Activated B cell treated with CpG ODN at 0.5 μM for 24 hours (primary cell): ENCODE measurements at regions not wholly inside any gene's neighbourhood (a gene's known extent, or its start where the extent isn't known, plus 50 kb on each side); places are given as distances from the start of the nearest gene placed in this dataset.
"Not testable (repeated sequence)": the region's sequence is repeated elsewhere in the genome, so short reads cannot be mapped to it uniquely, and the experiment has no call there.

Experiments used
- ATAC-seq: fragments of 200-7000 bp; cut with Tn5 transposase; one replicate; pipeline ENCODE4 v1.10.0; 2021; ENCODE audit warnings: low read depth, mild to moderate bottlenecking, moderate library complexity
- CTCF ChIA-PET: fragments of 350-600 bp; sonication (Branson Sonifier 250); formaldehyde crosslinking; loops from one replicate; lab custom pipeline; 2021; ENCODE audit warnings: antibody characterized with exemption; lab: Charles Lee
- POLR2A ChIA-PET: fragments of 350-600 bp; sonication (Branson Sonifier 250); formaldehyde crosslinking; loops from one replicate; lab custom pipeline; 2021; ENCODE audit warnings: antibody characterized with exemption; lab: Charles Lee
- DNase-seq: peaks from one replicate; pipeline ENCODE4 v3.0.0; 2022
- H3K27ac Mint-ChIP-seq: one replicate; pipeline ENCODE4 v1.8.0; 2020; ENCODE audit warnings: mixed read lengths
- H3K27me3 Mint-ChIP-seq: one replicate; pipeline ENCODE4 v1.8.0; 2021; ENCODE audit warnings: mixed read lengths
- H3K36me3 Mint-ChIP-seq: one replicate; pipeline ENCODE4 v1.8.0; 2021; ENCODE audit warnings: low read depth, mixed read lengths
- H3K4me1 Mint-ChIP-seq: one replicate; pipeline ENCODE4 v1.8.0; 2021; ENCODE audit warnings: mixed read lengths
- H3K4me3 Mint-ChIP-seq: one replicate; pipeline ENCODE4 v1.8.0; 2020; ENCODE audit warnings: mild to moderate bottlenecking, mixed read lengths
- H3K9me3 Mint-ChIP-seq: one replicate; pipeline ENCODE4 v1.8.0; 2020; ENCODE audit warnings: mixed read lengths
- CTCF ChIP-seq: fragments of 200-600 bp; IDR thresholded peaks from one replicate; pipeline ENCODE4 v1.8.0; 2022; ENCODE audit warnings: antibody characterized with exemption, mild to moderate bottlenecking
- intact Hi-C: fragments of 100-400 bp; cut with micrococcal nuclease; formaldehyde crosslinking; loops from one replicate; pipeline ENCODE4 v1.15.1; 2024

GRCh38 chr10:61263518-61263917 is 189.7 kb downstream of the TMEM26 start:
- no peak for TF ChIP-seq CTCF
- ChIA-PET CTCF (no interaction called here), POLR2A (no interaction called here)

DNA sequence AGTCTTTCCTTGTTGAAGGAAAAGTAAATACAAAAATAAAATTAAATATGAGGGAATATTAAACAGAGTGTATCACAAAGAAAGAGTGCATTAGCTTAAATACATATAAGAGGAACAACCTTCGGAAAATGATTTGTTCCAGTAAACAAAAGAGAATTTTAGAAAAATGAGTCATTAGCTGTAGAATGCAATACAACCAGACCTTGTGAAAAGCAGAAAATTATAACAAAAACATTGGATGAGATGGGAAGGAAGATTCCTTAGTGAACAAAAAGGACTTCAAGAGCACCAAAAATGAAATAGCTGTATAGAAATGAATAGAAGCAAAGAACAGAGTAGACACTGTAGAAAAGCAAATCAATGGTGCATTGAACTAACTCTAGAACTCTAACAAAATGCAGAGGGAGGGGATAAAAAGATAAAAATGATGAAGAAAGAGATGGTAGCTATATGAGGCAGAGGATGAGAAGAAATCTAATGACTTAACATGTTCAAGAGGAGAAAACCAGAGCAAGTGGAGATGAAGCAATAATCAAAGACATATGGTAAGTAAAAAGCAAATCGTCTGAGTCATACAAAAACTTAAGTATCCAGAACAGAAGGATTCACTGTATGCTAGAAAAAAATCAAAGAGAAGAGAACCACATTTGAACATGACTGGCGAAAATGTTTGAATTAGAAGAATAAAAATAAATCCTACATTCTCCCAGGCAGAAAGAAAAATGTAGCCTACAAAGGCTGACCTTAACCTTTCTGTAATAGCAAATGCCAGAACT is 190.5 kb downstream of the TMEM26 start:
- H3K9me3 Mint-ChIP-seq: peaks cover 7% of the 10 kb centered on the region
- H3K36me3 Mint-ChIP-seq: no peaks in the 10 kb centered on the region
- POLR2A ChIA-PET: no interaction called here
- peaks cover 24% of the 10 kb centered on the region for H3K27me3 Mint-ChIP-seq
- CTCF ChIA-PET: interaction anchor here (0.7 kb wide), 1 partner anchor 14 kb away, joined by 3 read pairs; no protein-coding TSS in a partner anchor
- no peaks in the 10 kb centered on the region for H3K4me1 Mint-ChIP-seq
- ATAC-seq (no peak), DNase-seq (no peak)
- intact Hi-C loops: no loop called here
- TF ChIP-seq CTCF: no peak
- no peak overlapping the region for H3K4me3 Mint-ChIP-seq
- no peak overlapping the region for H3K27ac Mint-ChIP-seq

More at GRCh38 chr10:61263518-61263917, 189.7 kb downstream of the TMEM26 start:
- Mint-ChIP-seq H3K27me3 (peaks cover 27% of the 10 kb centered on the region), H3K4me1 (no peaks in the 10 kb centered on the region), H3K36me3 (no peaks in the 10 kb centered on the region), H3K4me3 (no peak overlapping the region), H3K27ac (no peak overlapping the region), H3K9me3 (peaks cover 7% of the 10 kb centered on the region)
- ATAC-seq (no peak), DNase-seq (no peak)
- intact Hi-C loops: no loop called here

DNA sequence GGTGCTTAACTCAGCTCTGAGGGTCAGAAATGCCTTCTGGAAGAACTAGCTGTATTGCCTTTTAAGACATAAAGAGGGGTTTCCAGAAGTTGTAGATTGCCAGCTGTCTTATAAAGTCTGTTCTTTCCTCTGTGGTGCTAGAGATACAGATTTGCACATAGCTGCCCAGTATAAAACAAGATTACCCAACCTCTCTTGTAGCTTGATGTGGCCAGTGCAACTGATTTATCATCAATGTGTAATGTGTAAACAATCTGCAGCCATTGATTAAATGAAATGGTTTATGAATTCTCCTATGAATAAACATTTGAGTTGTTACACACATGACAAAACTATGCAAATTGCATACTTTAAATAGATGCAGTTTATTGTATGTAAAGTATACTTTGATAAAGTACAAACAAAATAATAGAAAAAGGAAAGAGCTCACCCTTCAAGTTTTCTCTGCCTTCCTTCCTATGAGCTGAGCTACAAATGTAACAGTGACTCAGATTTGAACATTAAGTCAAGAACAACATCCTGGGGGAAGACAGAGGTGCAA is 195.2 kb downstream of the TMEM26 start:
- peaks cover 20% of the 10 kb centered on the region for H3K27me3 Mint-ChIP-seq
- DNase-seq (no peak), ATAC-seq (no peak)
- H3K36me3 Mint-ChIP-seq: no peaks in the 10 kb centered on the region
- H3K9me3 Mint-ChIP-seq: peaks cover 18% of the 10 kb centered on the region
- no peak overlapping the region for H3K4me3 Mint-ChIP-seq
- intact Hi-C loops: no loop called here
- POLR2A ChIA-PET: no interaction called here
- H3K27ac Mint-ChIP-seq: no peak overlapping the region
- CTCF ChIA-PET: no interaction called here
- no peaks in the 10 kb centered on the region for H3K4me1 Mint-ChIP-seq
- no peak for TF ChIP-seq CTCF

DNA sequence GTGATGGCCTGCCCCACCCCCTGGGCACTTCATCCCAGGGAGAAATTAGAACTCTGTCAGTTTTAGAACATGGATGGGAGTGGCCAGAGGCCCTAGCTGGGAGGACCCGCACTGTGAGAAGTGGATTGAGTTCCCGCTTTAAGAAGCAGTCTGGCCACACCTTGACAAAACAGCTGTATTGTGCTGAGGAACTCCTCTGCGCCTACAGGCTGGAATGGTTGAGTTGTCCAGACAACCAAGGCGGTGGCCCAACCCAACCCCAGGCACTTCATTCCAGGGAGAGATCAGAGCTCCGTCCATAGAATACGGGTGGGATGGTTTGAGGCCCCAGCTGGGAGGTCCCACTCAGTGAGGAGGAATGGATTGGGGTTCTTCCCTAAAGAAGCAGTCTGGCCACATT is 196.0 kb downstream of the TMEM26 start:
- intact Hi-C loops: no loop called here
- Mint-ChIP-seq H3K4me1 (no peaks in the 10 kb centered on the region), H3K9me3 (peaks cover 18% of the 10 kb centered on the region), H3K27me3 (peaks cover 16% of the 10 kb centered on the region), H3K4me3 (no peak overlapping the region), H3K27ac (no peak overlapping the region), H3K36me3 (no peaks in the 10 kb centered on the region)
- CTCF ChIA-PET: no interaction called here
- ATAC-seq: no peak
- DNase-seq: no peak
- POLR2A ChIA-PET: no interaction called here
- TF ChIP-seq CTCF: no peak

DNA sequence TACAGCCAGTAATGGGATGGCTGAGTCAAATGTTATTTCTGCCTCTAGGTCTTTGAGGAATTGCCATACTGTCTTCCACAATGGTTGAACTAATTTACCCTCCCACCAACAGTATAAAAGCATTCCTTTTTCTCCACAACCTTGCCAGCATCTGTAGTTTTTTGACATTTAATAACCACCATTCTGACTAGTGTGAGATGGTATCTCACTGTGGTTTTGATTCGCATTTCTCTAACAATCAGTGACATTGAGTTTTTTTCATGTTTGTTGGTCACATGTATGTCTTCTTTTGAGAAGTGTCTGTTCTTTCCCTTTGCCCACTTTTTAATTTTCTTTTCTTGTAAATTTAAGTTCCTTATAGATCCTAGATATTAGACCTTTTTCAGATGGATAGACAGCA is 200.9 kb downstream of the TMEM26 start:
- H3K27ac Mint-ChIP-seq, H3K4me1 Mint-ChIP-seq, ATAC-seq, intact Hi-C loops, CTCF ChIA-PET, POLR2A ChIA-PET, H3K27me3 Mint-ChIP-seq, DNase-seq, H3K4me3 Mint-ChIP-seq, H3K36me3 Mint-ChIP-seq: not testable (repeated sequence)
- peaks cover 18% of the 10 kb centered on the region for H3K9me3 Mint-ChIP-seq
